ENCODE measurements at regions not wholly inside any gene's neighbourhood (a gene's known extent, or its start where the extent isn't known, plus 50 kb on each side); places are given as distances from the start of the nearest gene placed in this dataset.
A peak's percentile ranks its signal among the peaks of the same experiment; 100 is the strongest.

DNA sequence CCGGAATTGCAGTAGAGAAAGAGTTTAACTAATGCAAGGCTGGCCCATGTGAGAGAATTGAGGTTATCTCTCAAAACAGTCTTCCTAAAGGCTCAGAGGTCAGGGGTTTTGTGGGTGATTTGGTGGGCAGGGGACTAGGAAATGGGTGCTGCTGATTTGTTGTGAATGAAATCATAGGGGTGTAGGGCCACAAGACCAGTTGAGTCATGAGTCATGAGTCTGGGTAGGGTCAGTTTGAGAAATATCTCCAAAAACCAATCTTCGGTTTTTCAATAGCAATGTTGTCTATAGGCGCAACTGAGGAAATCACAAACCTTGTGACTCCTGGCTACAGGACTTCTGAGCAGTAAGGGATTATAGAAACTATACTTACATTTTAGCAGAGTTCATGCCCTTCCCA is 460.0 kb upstream of the NRP1 start:
- no peak overlapping the region for H3K4me3 ChIP-seq (replicated peaks; ENCODE audit: low read depth, low read length)
- TF ChIP-seq, protein P1, sequence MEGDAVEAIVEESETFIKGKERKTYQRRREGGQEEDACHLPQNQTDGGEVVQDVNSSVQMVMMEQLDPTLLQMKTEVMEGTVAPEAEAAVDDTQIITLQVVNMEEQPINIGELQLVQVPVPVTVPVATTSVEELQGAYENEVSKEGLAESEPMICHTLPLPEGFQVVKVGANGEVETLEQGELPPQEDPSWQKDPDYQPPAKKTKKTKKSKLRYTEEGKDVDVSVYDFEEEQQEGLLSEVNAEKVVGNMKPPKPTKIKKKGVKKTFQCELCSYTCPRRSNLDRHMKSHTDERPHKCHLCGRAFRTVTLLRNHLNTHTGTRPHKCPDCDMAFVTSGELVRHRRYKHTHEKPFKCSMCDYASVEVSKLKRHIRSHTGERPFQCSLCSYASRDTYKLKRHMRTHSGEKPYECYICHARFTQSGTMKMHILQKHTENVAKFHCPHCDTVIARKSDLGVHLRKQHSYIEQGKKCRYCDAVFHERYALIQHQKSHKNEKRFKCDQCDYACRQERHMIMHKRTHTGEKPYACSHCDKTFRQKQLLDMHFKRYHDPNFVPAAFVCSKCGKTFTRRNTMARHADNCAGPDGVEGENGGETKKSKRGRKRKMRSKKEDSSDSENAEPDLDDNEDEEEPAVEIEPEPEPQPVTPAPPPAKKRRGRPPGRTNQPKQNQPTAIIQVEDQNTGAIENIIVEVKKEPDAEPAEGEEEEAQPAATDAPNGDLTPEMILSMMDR (IDR thresholded peaks at IDR 0.05; ENCODE audit: low read depth, low read length, missing control alignments): no peak
- no peak for DNase-seq (ENCODE audit: extremely low read depth, low read depth)

DNA sequence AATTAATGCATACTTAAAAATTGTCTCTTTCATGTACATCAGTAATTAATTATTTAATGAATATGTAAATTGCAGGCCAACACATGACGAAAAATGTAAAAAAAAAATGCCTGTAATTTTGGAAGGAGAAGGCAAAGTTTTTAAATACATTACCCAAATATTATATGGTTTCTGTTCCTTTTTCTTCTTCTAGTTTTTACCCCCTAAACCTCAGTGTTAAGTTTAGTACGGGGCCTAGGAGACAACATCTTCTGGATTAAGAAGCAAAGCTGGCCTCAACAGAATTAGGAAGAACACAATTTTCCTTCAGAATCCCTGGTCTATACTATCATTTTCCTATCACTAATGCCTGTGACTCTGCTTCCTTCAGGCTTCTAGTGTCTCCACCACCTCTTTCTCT is 459.3 kb upstream of the NRP1 start:
- no peak for DNase-seq (ENCODE audit: extremely low read depth, low read depth)
- no peak overlapping the region for H3K4me3 ChIP-seq (replicated peaks; ENCODE audit: low read depth, low read length)
- TF ChIP-seq, protein P1 (IDR thresholded peaks at IDR 0.05; ENCODE audit: low read depth, low read length, missing control alignments): no peak

- H3K4me3 ChIP-seq (replicated peaks; ENCODE audit: low read depth, low read length): no peak overlapping the region
- TF ChIP-seq, protein P1 (IDR thresholded peaks at IDR 0.05; ENCODE audit: low read depth, low read length, missing control alignments): no peak
- DNase-seq (ENCODE audit: extremely low read depth, low read depth): no peak
Observed at GRCh38 chr10:33791272-33791660, 456.8 kb upstream of the NRP1 start.

GRCh38 chr10:33790521-33791271 is 456.2 kb upstream of the NRP1 start:
- H3K4me3 ChIP-seq (replicated peaks; ENCODE audit: low read depth, low read length): no peak overlapping the region
- TF ChIP-seq, protein P1 (IDR thresholded peaks at IDR 0.05; ENCODE audit: low read depth, low read length, missing control alignments): no peak
- no peak for DNase-seq (ENCODE audit: extremely low read depth, low read depth)

GRCh38 chr10:33783557-33783956 is 449.1 kb upstream of the NRP1 start:
- DNase-seq (ENCODE audit: extremely low read depth, low read depth): no peak
- no peak overlapping the region for H3K4me3 ChIP-seq (replicated peaks; ENCODE audit: low read depth, low read length)
- TF ChIP-seq, protein P1 (IDR thresholded peaks at IDR 0.05; ENCODE audit: low read depth, low read length, missing control alignments): no peak

DNA sequence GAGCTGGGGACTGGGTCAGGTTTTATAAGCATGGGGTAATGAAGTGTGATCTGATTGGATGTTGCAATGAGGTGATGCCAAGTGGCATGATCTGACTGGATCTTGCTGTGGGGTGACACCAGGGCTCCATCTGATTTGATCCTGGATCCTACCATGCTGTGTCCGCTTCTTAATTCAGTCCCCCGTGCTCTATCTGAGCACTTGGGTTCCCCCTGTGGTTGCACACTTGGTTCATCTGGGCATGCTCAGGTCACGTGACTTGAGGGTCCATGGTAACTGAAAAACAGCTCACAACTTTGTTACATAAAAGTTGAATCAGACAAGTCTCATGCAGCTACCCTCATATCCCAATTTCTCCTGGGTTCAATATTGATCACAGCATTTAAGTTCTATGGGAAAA is 448.6 kb upstream of the NRP1 start:
- DNase-seq (ENCODE audit: extremely low read depth, low read depth): peak; percentile 3
- TF ChIP-seq, protein P1 (IDR thresholded peaks at IDR 0.05; ENCODE audit: low read depth, low read length, missing control alignments): no peak
- no peak overlapping the region for H3K4me3 ChIP-seq (replicated peaks; ENCODE audit: low read depth, low read length)
